ENCODE measurements at regions not wholly inside any gene's neighbourhood (a gene's known extent, or its start where the extent isn't known, plus 50 kb on each side); places are given as distances from the start of the nearest gene placed in this dataset.

- TF ChIP-seq CTCF (IDR thresholded peaks at IDR 0.05; ENCODE audit: extremely low read depth in 1 of 2, insufficient read depth in 1 of 2, low read depth in 1 of 2, low read length in 2 of 2) (no peak), POLR2A (IDR thresholded peaks at IDR 0.05; ENCODE audit: low read depth, low read length) (no peak), MYC (IDR thresholded peaks at IDR 0.05; ENCODE audit: low read depth, low read length) (no peak)
These were observed 70.6 kb downstream of the NPS start for GRCh38 chr10:127619546-127620325.

All from endothelial cell of umbilical vein (primary cell).